ENCODE measurements at regions not wholly inside any gene's neighbourhood (a gene's known extent, or its start where the extent isn't known, plus 50 kb on each side); places are given as distances from the start of the nearest gene placed in this dataset.

- ChIA-PET CTCF (interaction anchor here (0.8 to 1.2 kb wide), 2 partner anchors 68 to 147 kb away, joined by 3 read pairs; no protein-coding TSS in a partner anchor), POLR2A (no interaction called here), RAD21 (ENCODE audit: unreplicated experiment) (interaction anchor here (1.0 kb wide), 1 partner anchor 187 kb away, joined by 3 read pairs; no protein-coding TSS in a partner anchor), SMC1A (ENCODE audit: uncharacterized antibody, unreplicated experiment) (no interaction called here)
- H3K4me2 ChIP-seq (ENCODE audit: control insufficient read depth, insufficient read depth) = no peak overlapping the region
- DNase-seq (ENCODE audit: low read depth, low spot score) (no peak), FAIRE-seq (no peak), ATAC-seq (no peak)
- no peaks in the 10 kb centered on the region for H3K4me1 ChIP-seq (ENCODE audit: control insufficient read depth, insufficient read depth, low read length)
- H2AFZ ChIP-seq (ENCODE audit: control insufficient read depth, low read depth, low read length) = no peak overlapping the region
- H3K9ac ChIP-seq (ENCODE audit: control insufficient read depth, insufficient read depth, low read length) = no peak overlapping the region
- 19% methylated on average over 6 of the region's 6 CpGs for WGBS (ENCODE audit: insufficient coverage, insufficient replicate concordance, low lambda C conversion rate, missing lambda C conversion rate)
- H4K20me1 ChIP-seq (ENCODE audit: control insufficient read depth, insufficient read depth) = no peaks in the 10 kb centered on the region
- H3K4me3 ChIP-seq = no peak overlapping the region
- H3K27me3 ChIP-seq (replicated peaks in 1 of 2; ENCODE audit: control insufficient read depth in 2 of 2, insufficient read depth in 2 of 2, low read length in 1 of 2) = no peaks in the 10 kb centered on the region
- H3K9me3 ChIP-seq (replicated peaks; ENCODE audit: control insufficient read depth, insufficient read depth, low read length) = no peaks in the 10 kb centered on the region
- no peaks in the 10 kb centered on the region for H3K36me3 ChIP-seq (ENCODE audit: control insufficient read depth in 2 of 2, insufficient read depth in 2 of 2, low read length in 1 of 2)
- no peak for TF ChIP-seq PAX8 (IDR thresholded peaks at IDR 0.05)
- TF ChIP-seq IRF4 (IDR thresholded peaks at IDR 0.05; ENCODE audit: low read depth, low read length) = no peak
- no peak for TF ChIP-seq TAF1 (IDR thresholded peaks at IDR 0.05; ENCODE audit: borderline replicate concordance, low read depth, low read length)
- TF ChIP-seq NR2F1 (conservative IDR thresholded peaks at IDR 0.05) = no peak
- TF ChIP-seq PML (IDR thresholded peaks at IDR 0.05; ENCODE audit: low read length) = no peak
- no peak for TF ChIP-seq POU2F2 (IDR thresholded peaks at IDR 0.05; ENCODE audit: borderline replicate concordance, low read depth, low read length)
- no peak for TF ChIP-seq CBX3 (IDR thresholded peaks at IDR 0.05; ENCODE audit: borderline replicate concordance, low read depth)
- TF ChIP-seq, protein P1, sequence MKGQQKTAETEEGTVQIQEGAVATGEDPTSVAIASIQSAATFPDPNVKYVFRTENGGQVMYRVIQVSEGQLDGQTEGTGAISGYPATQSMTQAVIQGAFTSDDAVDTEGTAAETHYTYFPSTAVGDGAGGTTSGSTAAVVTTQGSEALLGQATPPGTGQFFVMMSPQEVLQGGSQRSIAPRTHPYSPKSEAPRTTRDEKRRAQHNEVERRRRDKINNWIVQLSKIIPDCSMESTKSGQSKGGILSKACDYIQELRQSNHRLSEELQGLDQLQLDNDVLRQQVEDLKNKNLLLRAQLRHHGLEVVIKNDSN (IDR thresholded peaks at IDR 0.05; ENCODE audit: borderline replicate concordance, extremely low read length, insufficient read depth, low read depth, low read length) = no peak
- no peak for TF ChIP-seq GATAD2B (conservative IDR thresholded peaks at IDR 0.05; ENCODE audit: low read depth)
- no peak for TF ChIP-seq PBX3 (IDR thresholded peaks at IDR 0.05; ENCODE audit: insufficient replicate concordance, low read depth, low read length)
- no peak for TF ChIP-seq FOXK2 (IDR thresholded peaks at IDR 0.05)
- TF ChIP-seq CREB1 (IDR thresholded peaks at IDR 0.05; ENCODE audit: low read depth) = no peak
- no peak for TF ChIP-seq ZBTB11 (CRISPR knock-in tag; IDR thresholded peaks at IDR 0.05)
- no peak for TF ChIP-seq IKZF1 (conservative IDR thresholded peaks at IDR 0.05)
- no peak for TF ChIP-seq BRCA1 (IDR thresholded peaks at IDR 0.05; ENCODE audit: low read depth, low read length)
- no peak for TF ChIP-seq CEBPB (IDR thresholded peaks at IDR 0.05; ENCODE audit: borderline replicate concordance in 1 of 2, low read depth in 2 of 2, low read length in 2 of 2)
- intact Hi-C loops (cut with micrococcal nuclease; ENCODE audit: unreplicated experiment) (no loop called here), in situ Hi-C loops (cut with MboI) (no loop called here)
- BruUV-seq (replicated peaks) = no TSS peak
- no peak overlapping the region for H3K27ac ChIP-seq (ENCODE audit: control insufficient read depth, insufficient read depth)
- no peaks in the 10 kb centered on the region for H3K79me2 ChIP-seq (ENCODE audit: control insufficient read depth, insufficient read depth, low read length)
Measured at GRCh38 chr18:52140986-52141385, 199.0 kb upstream of the DCC start.

Data from GM12878 (cell line).